ENCODE measurements at regions not wholly inside any gene's neighbourhood (a gene's known extent, or its start where the extent isn't known, plus 50 kb on each side); places are given as distances from the start of the nearest gene placed in this dataset.

DNA sequence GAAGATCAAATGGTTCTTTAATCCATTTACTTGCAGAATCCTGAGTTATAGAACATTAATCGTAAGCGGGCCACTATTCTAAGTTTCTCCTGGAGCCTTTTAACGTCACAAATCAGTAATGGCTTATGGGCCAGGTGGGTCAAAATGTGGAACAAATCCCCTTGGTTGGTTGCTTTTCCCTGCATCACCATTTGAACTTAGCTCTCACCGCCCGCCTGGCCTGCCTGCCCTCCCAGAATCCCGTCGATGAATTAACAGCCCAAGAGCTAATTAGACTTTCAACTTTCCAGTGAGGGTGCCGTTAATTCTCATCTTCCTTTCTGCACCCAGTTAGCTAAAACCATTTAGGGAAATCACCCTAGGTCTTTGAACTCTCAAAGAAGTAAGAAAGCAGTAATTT lies 205.5 kb downstream of the RNF152 start:
- TF ChIP-seq, protein P1, sequence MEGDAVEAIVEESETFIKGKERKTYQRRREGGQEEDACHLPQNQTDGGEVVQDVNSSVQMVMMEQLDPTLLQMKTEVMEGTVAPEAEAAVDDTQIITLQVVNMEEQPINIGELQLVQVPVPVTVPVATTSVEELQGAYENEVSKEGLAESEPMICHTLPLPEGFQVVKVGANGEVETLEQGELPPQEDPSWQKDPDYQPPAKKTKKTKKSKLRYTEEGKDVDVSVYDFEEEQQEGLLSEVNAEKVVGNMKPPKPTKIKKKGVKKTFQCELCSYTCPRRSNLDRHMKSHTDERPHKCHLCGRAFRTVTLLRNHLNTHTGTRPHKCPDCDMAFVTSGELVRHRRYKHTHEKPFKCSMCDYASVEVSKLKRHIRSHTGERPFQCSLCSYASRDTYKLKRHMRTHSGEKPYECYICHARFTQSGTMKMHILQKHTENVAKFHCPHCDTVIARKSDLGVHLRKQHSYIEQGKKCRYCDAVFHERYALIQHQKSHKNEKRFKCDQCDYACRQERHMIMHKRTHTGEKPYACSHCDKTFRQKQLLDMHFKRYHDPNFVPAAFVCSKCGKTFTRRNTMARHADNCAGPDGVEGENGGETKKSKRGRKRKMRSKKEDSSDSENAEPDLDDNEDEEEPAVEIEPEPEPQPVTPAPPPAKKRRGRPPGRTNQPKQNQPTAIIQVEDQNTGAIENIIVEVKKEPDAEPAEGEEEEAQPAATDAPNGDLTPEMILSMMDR (IDR thresholded peaks at IDR 0.05; ENCODE audit: insufficient read depth, low read depth, low read length): no peak
- no peak for DNase-seq (ENCODE audit: low read depth)
- H3K4me3 ChIP-seq (ENCODE audit: low read depth, low read length): no peak overlapping the region

DNA sequence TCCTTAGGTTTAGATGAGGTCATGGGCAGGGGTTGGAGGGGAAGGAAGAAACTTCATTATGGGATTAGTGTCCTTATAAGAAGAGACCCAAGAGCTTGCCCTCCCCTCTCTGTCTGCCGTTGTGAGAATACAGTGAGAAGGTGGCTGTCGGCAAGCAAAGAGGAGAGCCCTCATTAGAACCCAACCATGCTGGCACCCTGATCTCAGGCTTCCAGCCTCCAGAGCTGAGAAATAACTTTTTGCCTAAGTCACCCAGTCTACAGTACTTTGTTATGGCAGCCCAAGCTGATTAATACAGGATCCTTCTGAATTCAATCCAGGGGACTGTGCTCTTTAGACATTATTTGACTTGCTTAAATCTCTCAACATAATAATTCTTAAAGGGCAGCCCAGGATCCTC lies 209.0 kb downstream of the RNF152 start:
- no peak overlapping the region for H3K4me3 ChIP-seq (ENCODE audit: low read depth, low read length)
- DNase-seq (ENCODE audit: low read depth): no peak
- TF ChIP-seq, protein P1 (IDR thresholded peaks at IDR 0.05; ENCODE audit: insufficient read depth, low read depth, low read length): no peak

DNA sequence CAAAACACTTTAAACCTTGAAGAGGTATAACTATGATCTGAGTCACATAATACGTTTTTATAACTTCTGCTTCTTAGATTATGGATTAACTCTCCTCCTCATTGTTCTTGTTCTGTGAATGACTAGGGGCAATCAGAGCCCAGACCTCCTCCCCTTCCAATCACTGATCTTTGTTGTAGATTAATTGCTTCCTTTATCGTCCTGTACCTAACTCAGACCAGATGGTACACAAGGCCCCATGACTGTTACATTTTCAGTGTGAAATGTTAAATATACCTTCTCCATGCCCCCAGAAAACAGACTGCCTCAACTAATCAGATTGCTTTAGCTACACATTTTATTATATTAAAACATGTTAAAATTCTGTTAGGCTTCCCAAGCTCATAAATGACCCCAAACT lies 211.7 kb downstream of the RNF152 start:
- TF ChIP-seq, protein P1 (IDR thresholded peaks at IDR 0.05; ENCODE audit: insufficient read depth, low read depth, low read length): no peak
- H3K4me3 ChIP-seq (ENCODE audit: low read depth, low read length): no peak overlapping the region
- no peak for DNase-seq (ENCODE audit: low read depth)

DNA sequence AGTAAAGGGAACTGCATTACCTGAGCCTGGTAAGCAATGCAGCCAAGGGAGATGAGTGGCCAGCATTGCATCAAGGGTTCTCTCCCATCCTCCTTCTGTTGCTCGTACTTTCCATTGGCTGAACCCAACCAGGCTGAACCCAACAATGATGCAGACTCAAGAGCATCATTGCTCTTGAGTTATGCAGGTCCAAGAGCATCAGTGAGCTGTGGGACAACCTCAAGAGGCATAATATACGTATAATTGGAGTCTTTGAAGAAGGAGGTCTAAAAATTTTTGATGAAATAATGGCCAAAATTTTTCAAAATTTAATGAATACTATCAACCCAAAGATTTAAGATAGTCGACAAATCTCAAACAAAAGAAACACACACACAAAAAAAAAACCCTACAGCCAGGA lies 213.0 kb downstream of the RNF152 start:
- no peak for DNase-seq (ENCODE audit: low read depth)
- H3K4me3 ChIP-seq (ENCODE audit: low read depth, low read length): no peak overlapping the region
- TF ChIP-seq, protein P1 (IDR thresholded peaks at IDR 0.05; ENCODE audit: insufficient read depth, low read depth, low read length): no peak

- TF ChIP-seq, protein P1 (IDR thresholded peaks at IDR 0.05; ENCODE audit: insufficient read depth, low read depth, low read length): no peak
- no peak overlapping the region for H3K4me3 ChIP-seq (ENCODE audit: low read depth, low read length)
- no peak for DNase-seq (ENCODE audit: low read depth)
Measured at GRCh38 chr18:61677435-61677970, 215.3 kb downstream of the RNF152 start.

DNA sequence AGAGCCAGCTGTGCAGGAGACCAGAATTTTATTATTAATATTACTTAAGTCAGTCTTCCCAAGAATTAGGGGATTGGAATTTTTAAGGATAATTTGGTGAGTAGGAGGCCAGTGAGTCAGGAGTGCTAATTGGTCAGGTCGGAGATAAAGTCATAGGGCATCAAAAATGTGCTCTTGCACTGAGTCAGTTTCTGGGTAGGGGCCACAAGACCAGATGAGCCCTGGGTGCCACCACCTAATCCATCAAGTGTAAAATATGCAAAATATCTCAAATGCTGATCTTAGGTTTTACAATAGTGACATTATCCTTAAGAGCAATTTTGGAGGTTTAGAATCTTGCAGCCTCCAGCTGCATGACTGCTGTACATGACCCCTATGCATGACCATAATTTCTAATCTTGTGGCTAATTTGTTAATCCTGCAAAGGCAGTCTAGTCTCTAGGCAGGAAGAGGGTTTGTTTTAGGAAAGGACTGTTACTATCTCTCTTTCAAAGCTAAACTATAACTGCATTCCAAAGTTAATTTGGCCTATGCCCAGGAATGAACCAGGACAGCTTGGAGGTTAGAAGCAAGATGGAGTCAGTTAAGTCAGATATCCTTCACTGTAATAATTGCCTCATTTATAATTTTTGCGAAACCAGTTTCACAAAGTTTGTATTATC lies 215.9 kb downstream of the RNF152 start:
- TF ChIP-seq, protein P1 (IDR thresholded peaks at IDR 0.05; ENCODE audit: insufficient read depth, low read depth, low read length): no peak
- no peak for DNase-seq (ENCODE audit: low read depth)
- H3K4me3 ChIP-seq (ENCODE audit: low read depth, low read length): no peak overlapping the region

GRCh38 chr18:61669320-61669719 lies 223.5 kb downstream of the RNF152 start:
- no peak overlapping the region for H3K4me3 ChIP-seq (ENCODE audit: low read depth, low read length)
- DNase-seq (ENCODE audit: low read depth): no peak
- TF ChIP-seq, protein P1 (IDR thresholded peaks at IDR 0.05; ENCODE audit: insufficient read depth, low read depth, low read length): no peak
